HK-2 (cell line): ENCODE measurements at regions not wholly inside any gene's neighbourhood (a gene's known extent, or its start where the extent isn't known, plus 50 kb on each side); places are given as distances from the start of the nearest gene placed in this dataset.
A peak's percentile ranks its signal among the peaks of the same experiment; 100 is the strongest.
"Not testable (repeated sequence)": the region's sequence is repeated elsewhere in the genome, so short reads cannot be mapped to it uniquely, and the experiment has no call there.

ENCODE experiments used
- DNase-seq: peaks from one replicate; pipeline ENCODE4 v3.0.0-alpha.2; 2018; ENCODE audit not compliant: unreplicated experiment

GRCh38 chr4:4913628-4914027 is 54.2 kb downstream of the MSX1 start:
- DNase-seq, result no peak

- peak; percentile 6 for DNase-seq
Measured at GRCh38 chr4:4914059-4914820, 54.8 kb downstream of the MSX1 start.

- DNase-seq, result no peak
Measured at GRCh38 chr4:4914965-4915845, 55.7 kb downstream of the MSX1 start.

GRCh38 chr4:4918067-4918466 is 58.6 kb downstream of the MSX1 start:
- no peak for DNase-seq

GRCh38 chr4:4919927-4920326 is 60.5 kb downstream of the MSX1 start:
- DNase-seq, result no peak

GRCh38 chr4:4921077-4921476 is 61.6 kb downstream of the MSX1 start:
- DNase-seq, result no peak

GRCh38 chr4:4922441-4922840 is 63.0 kb downstream of the MSX1 start:
- no peak for DNase-seq

- DNase-seq, result no peak
Measured at GRCh38 chr4:4923201-4923600, 63.7 kb downstream of the MSX1 start.

GRCh38 chr4:4930677-4931076 is 71.2 kb downstream of the MSX1 start:
- DNase-seq, result no peak

GRCh38 chr4:4935974-4936373 is 76.5 kb downstream of the MSX1 start:
- DNase-seq, result no peak

- no peak for DNase-seq
Measured at GRCh38 chr4:4937926-4938325, 78.5 kb downstream of the MSX1 start.

- DNase-seq, result no peak
Measured at GRCh38 chr4:4941751-4942150, 77.5 kb downstream of the CYTL1 start.

- no peak for DNase-seq
Measured at GRCh38 chr4:4942658-4943057, 76.6 kb downstream of the CYTL1 start.

GRCh38 chr4:4945021-4945420 is 74.2 kb downstream of the CYTL1 start:
- no peak for DNase-seq

- DNase-seq, result no peak
Measured at GRCh38 chr4:4945829-4946228, 73.4 kb downstream of the CYTL1 start.

GRCh38 chr4:4946416-4946815 is 72.8 kb downstream of the CYTL1 start:
- DNase-seq, result no peak

- no peak for DNase-seq
Measured at GRCh38 chr4:4947721-4948120, 71.5 kb downstream of the CYTL1 start.

GRCh38 chr4:4948370-4948769 is 70.9 kb downstream of the CYTL1 start:
- no peak for DNase-seq

- DNase-seq, result no peak
Measured at GRCh38 chr4:4950561-4951290, 68.5 kb downstream of the CYTL1 start.

GRCh38 chr4:4952273-4952672 is 67.0 kb downstream of the CYTL1 start:
- DNase-seq, result no peak

- DNase-seq, result not testable (repeated sequence)
Measured at GRCh38 chr4:4959344-4960074, 59.7 kb downstream of the CYTL1 start.

- DNase-seq, result no peak
Measured at GRCh38 chr4:4960574-4960973, 58.7 kb downstream of the CYTL1 start.
